Astrocyte of the cerebellum (primary cell): ENCODE measurements at regions not wholly inside any gene's neighbourhood (a gene's known extent, or its start where the extent isn't known, plus 50 kb on each side); places are given as distances from the start of the nearest gene placed in this dataset.
A peak's percentile ranks its signal among the peaks of the same experiment; 100 is the strongest.

ENCODE experiments used
- DNase-seq: peaks from one replicate; pipeline ENCODE4 v3.0.0-alpha.2; 2011; ENCODE audit warnings: low read depth
- H3K4me3 ChIP-seq: 2 replicates; pipeline ENCODE4 v1.5.1; 2011; ENCODE audit warnings: mild to moderate bottlenecking, low read depth, low read length, moderate library complexity
- CTCF ChIP-seq: IDR thresholded peaks from 2 replicates; pipeline ENCODE4 v1.5.1; 2012; ENCODE audit warnings: low read length, low read depth, moderate library complexity, mild to moderate bottlenecking; ENCODE audit errors: missing control alignments
- in situ Hi-C: cut with HindIII; loops from 2 replicates; pipeline ENCODE4 v1.10.0; 2017; ENCODE audit warnings: low sequenced_read_pairs

DNA sequence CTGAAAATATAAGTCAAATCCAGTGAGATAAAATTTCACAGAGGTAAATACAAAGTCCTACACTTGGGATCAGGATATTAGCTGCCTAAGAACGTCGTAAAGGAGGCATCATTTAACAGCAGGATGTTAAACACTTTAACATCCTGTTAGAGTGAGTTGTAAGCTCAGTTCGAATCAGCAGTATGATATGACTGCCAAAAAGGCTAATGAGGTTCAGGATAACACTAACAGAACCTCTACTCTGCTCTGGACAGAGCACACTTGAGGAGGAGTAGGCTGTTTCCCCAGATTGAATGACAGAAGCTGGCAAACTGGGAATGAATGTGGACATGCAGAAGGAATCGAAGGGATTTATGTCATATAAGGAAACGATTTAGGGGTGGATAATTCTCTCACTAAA, 227.1 kb upstream of the CD96 start:
- no peak for TF ChIP-seq CTCF
- in situ Hi-C loops, result no loop called here
- no peak overlapping the region for H3K4me3 ChIP-seq
- DNase-seq, result no peak

- H3K4me3 ChIP-seq, result no peak overlapping the region
- peak; percentile 74 for DNase-seq
- in situ Hi-C loops, result no loop called here
- no peak for TF ChIP-seq CTCF
These were observed 225.9 kb upstream of the CD96 start for GRCh38 chr3:111315930-111316587.

- in situ Hi-C loops, result no loop called here
- no peak for DNase-seq
- TF ChIP-seq CTCF, result no peak
These were observed 223.7 kb upstream of the CD96 start for GRCh38 chr3:111318289-111318688.

DNA sequence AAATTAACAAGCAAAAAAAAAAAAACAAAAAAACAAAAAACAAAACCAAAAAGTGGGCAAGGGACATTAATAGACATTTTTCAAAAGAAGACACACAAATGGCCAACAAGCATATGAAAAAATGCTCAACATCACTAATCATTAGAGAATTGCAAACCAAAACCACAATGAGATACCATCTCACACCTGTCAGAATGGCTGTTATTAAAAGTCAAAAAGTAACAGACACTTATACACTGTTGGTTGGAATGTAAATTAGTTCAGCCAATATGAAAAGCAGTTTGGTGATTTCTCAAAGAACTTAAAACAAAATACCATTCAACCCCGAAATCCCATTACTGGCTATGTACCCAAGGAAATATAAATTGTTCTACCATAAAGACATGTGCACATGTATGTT, 222.4 kb upstream of the CD96 start:
- in situ Hi-C loops, result no loop called here
- no peak overlapping the region for H3K4me3 ChIP-seq
- no peak for TF ChIP-seq CTCF
- DNase-seq, result no peak

More at GRCh38 chr3:111318289-111318688, 223.7 kb upstream of the CD96 start:
- H3K4me3 ChIP-seq, result no peak overlapping the region

DNA sequence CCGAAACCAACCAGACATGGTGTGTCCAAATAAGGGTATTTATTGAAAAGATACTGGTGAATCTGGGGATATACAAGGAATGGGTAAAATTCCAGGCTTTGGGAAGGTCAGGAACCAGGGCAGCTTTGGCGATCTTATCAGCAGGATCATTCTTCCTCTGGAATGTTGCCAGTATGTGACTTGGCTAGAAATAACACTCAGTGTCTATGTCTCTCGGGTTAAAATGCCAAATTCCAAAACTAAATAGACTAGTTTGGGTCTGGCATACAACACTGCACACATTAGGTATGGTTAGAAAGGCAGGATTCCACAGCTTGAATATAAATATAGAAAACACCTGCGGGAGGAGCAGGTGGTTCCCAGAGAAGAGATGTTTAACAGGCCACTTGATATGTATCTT, 220.2 kb upstream of the CD96 start:
- H3K4me3 ChIP-seq, result no peak overlapping the region
- DNase-seq, result no peak
- TF ChIP-seq CTCF, result no peak
- in situ Hi-C loops, result no loop called here

DNA sequence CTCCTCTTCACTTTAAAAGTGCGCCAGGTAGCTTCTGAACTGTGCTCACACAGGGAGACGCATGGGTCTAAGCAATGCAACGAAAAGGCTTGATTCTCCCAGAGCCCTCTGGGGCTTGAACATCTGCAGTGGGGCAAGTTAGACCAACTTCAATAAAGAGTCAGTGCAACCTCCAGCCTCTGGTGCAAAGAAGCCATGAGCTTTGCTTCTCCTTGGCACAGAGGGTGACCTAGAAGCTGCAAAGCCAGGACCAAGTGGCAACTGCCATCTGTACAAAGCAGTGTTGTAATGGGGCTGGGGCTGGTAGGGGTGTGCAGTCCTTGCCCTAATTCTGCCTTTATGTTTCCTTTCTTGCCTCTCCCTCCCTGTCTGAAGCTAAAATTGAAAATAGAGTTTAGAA, 219.0 kb upstream of the CD96 start:
- H3K4me3 ChIP-seq, result no peak overlapping the region
- no peak for TF ChIP-seq CTCF
- no peak for DNase-seq
- in situ Hi-C loops, result no loop called here
